IPS-11a (cell line): ENCODE measurements at regions not wholly inside any gene's neighbourhood (a gene's known extent, or its start where the extent isn't known, plus 50 kb on each side); places are given as distances from the start of the nearest gene placed in this dataset.

Experiments used
- H3K4me3 ChIP-seq: one replicate; pipeline ENCODE4 v1.5.1; 2013; ENCODE audit warnings: low read depth, low read length, control low read depth

- no peak overlapping the region for H3K4me3 ChIP-seq
Measured at GRCh38 chr10:78263521-78263988, 229.9 kb downstream of the RPS24 start.

GRCh38 chr10:78264361-78264760 lies 230.7 kb downstream of the RPS24 start:
- H3K4me3 ChIP-seq, result no peak overlapping the region

GRCh38 chr10:78266741-78267469 lies 233.2 kb downstream of the RPS24 start:
- H3K4me3 ChIP-seq, result no peak overlapping the region

GRCh38 chr10:78267598-78267997 lies 233.9 kb downstream of the RPS24 start:
- no peak overlapping the region for H3K4me3 ChIP-seq

- H3K4me3 ChIP-seq, result no peak overlapping the region
Measured at GRCh38 chr10:78269060-78269459, 235.4 kb downstream of the RPS24 start.

GRCh38 chr10:78272329-78272728 lies 238.7 kb downstream of the RPS24 start:
- no peak overlapping the region for H3K4me3 ChIP-seq

- H3K4me3 ChIP-seq, result no peak overlapping the region
Measured at GRCh38 chr10:78274491-78274890, 240.8 kb downstream of the RPS24 start.

GRCh38 chr10:78276139-78276538 lies 242.5 kb downstream of the RPS24 start:
- no peak overlapping the region for H3K4me3 ChIP-seq

GRCh38 chr10:78277314-78278057 lies 243.8 kb downstream of the RPS24 start:
- no peak overlapping the region for H3K4me3 ChIP-seq

- H3K4me3 ChIP-seq, result no peak overlapping the region
Measured at GRCh38 chr10:78278058-78278404, 244.4 kb downstream of the RPS24 start.

GRCh38 chr10:78279756-78280155 lies 246.1 kb downstream of the RPS24 start:
- no peak overlapping the region for H3K4me3 ChIP-seq

- H3K4me3 ChIP-seq, result no peak overlapping the region
Measured at GRCh38 chr10:78280604-78281003, 246.9 kb downstream of the RPS24 start.

GRCh38 chr10:78281627-78282026 lies 248.0 kb downstream of the RPS24 start:
- H3K4me3 ChIP-seq, result no peak overlapping the region

GRCh38 chr10:78283069-78283682 lies 249.5 kb downstream of the RPS24 start:
- no peak overlapping the region for H3K4me3 ChIP-seq

- no peak overlapping the region for H3K4me3 ChIP-seq
Measured at GRCh38 chr10:78284381-78284780, 250.7 kb downstream of the RPS24 start.

- H3K4me3 ChIP-seq, result no peak overlapping the region
Measured at GRCh38 chr10:78285226-78285625, 251.6 kb downstream of the RPS24 start.

GRCh38 chr10:78286186-78286585 lies 252.5 kb downstream of the RPS24 start:
- H3K4me3 ChIP-seq, result no peak overlapping the region

GRCh38 chr10:78286668-78287067 lies 253.0 kb downstream of the RPS24 start:
- no peak overlapping the region for H3K4me3 ChIP-seq

GRCh38 chr10:78287618-78288017 lies 254.0 kb downstream of the RPS24 start:
- no peak overlapping the region for H3K4me3 ChIP-seq

- H3K4me3 ChIP-seq, result no peak overlapping the region
Measured at GRCh38 chr10:78288663-78289062, 255.0 kb downstream of the RPS24 start.

- no peak overlapping the region for H3K4me3 ChIP-seq
Measured at GRCh38 chr10:78290131-78290750, 256.6 kb downstream of the RPS24 start.

GRCh38 chr10:78291722-78292121 lies 258.1 kb downstream of the RPS24 start:
- no peak overlapping the region for H3K4me3 ChIP-seq
